Heart left ventricle (tissue), 13 donors: ENCODE measurements at regions not wholly inside any gene's neighbourhood (a gene's known extent, or its start where the extent isn't known, plus 50 kb on each side); places are given as distances from the start of the nearest gene placed in this dataset.

Experiments used
- POLR2A ChIP-seq, 2 donors: fragments of 450-650 bp; IDR thresholded peaks; one replicate each; pipeline ENCODE4 v1.6.1; 2017; ENCODE audit warnings: antibody characterized with exemption in 2 of 2, mild to moderate bottlenecking in 2 of 2, moderate library complexity in 2 of 2
- TF ChIP-seq, protein P1 (sequence below), 12 donors: fragments of 200-600 bp; sonication (generic) in 4 of 12; IDR thresholded peaks; one replicate each; pipeline versions ENCODE4 v1.5.0 to v1.8.0; 2018 to 2022; ENCODE audit warnings: antibody characterized with exemption in 12 of 12, mild to moderate bottlenecking in 5 of 12
- donor health status: ischemic (EF 13 %, LVEDD 7.1; RV severe dilation, severe dysfunction).
- donor health status: DM: no; HTN: yes; CAD: no.
- donor health status: DM: no; HTN: no; CAD: no.
- donor health status: ischemic (EF 25% LVEDD 6.9; RV normal size, moderate dysfunction).
- donor health status: ischemic (EF 25% LVEDD 5.7; RV mildly dilated, moderate dysfunction).
- donor health status: ischemic (EF 35%, LVEDD 5.7; RV mildly dilated, moderate dysfunction).
- donor health status: nonischemic (EF 11% LVEDD 7.7; RV severe dilation, severe dysfunction).
- donor health status: DM: yes; HTN: yes; CAD: no.
- donor health status: PGD.
- donor health status: ischemic (EF 29% LVEDD 5.4; RV normal size, mild dysfunction).
- donor health status: nonischemic (EF 23%, LVEDD 6.1; RV moderate dilation, normal function).

GRCh38 chr2:9749546-9750223 lies 93.6 kb upstream of the TAF1B start:
- TF ChIP-seq POLR2A (IDR thresholded peaks at IDR 0.05) = no peak
- TF ChIP-seq, protein P1, sequence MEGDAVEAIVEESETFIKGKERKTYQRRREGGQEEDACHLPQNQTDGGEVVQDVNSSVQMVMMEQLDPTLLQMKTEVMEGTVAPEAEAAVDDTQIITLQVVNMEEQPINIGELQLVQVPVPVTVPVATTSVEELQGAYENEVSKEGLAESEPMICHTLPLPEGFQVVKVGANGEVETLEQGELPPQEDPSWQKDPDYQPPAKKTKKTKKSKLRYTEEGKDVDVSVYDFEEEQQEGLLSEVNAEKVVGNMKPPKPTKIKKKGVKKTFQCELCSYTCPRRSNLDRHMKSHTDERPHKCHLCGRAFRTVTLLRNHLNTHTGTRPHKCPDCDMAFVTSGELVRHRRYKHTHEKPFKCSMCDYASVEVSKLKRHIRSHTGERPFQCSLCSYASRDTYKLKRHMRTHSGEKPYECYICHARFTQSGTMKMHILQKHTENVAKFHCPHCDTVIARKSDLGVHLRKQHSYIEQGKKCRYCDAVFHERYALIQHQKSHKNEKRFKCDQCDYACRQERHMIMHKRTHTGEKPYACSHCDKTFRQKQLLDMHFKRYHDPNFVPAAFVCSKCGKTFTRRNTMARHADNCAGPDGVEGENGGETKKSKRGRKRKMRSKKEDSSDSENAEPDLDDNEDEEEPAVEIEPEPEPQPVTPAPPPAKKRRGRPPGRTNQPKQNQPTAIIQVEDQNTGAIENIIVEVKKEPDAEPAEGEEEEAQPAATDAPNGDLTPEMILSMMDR (IDR thresholded peaks at IDR 0.05) = no peak
